HEK293 (cell line): ENCODE measurements at regions not wholly inside any gene's neighbourhood (a gene's known extent, or its start where the extent isn't known, plus 50 kb on each side); places are given as distances from the start of the nearest gene placed in this dataset.
A peak's percentile ranks its signal among the peaks of the same experiment; 100 is the strongest.

Experiments used
- CTCF ChIP-seq: fragments of 450-650 bp; formaldehyde crosslinking; IDR thresholded peaks from 2 replicates; pipeline ENCODE4 v1.5.1; 2016; ENCODE audit warnings: missing biosample characterization, missing genetic modification characterization
- ZNF747 ChIP-seq: fragments of 450-650 bp; formaldehyde crosslinking; IDR thresholded peaks from 2 replicates; pipeline ENCODE4 v1.5.1; 2016; ENCODE audit warnings: missing biosample characterization, missing genetic modification characterization

GRCh38 chr17:72556944-72557826 is 436.4 kb downstream of the SOX9 start:
- TF ChIP-seq ZNF747 (tag by site-specific recombination) (no peak), CTCF (tag by site-specific recombination) (peak; percentile 75)
